H1 (cell line): ENCODE measurements at regions not wholly inside any gene's neighbourhood (a gene's known extent, or its start where the extent isn't known, plus 50 kb on each side); places are given as distances from the start of the nearest gene placed in this dataset.

Experiments
- CHD7 ChIP-seq: fragments of 300-600 bp; sonication (generic); IDR thresholded peaks from 2 replicates; pipeline ENCODE4 v1.7.1; 2012; ENCODE audit warnings: low read length, moderate library complexity, mild to moderate bottlenecking, inconsistent platforms; ENCODE audit not compliant: insufficient replicate concordance
- FOSL1 ChIP-seq: IDR thresholded peaks from 2 replicates; pipeline ENCODE4 v1.6.1; 2011; ENCODE audit warnings: mild to moderate bottlenecking, low read depth, low read length, moderate library complexity; ENCODE audit not compliant: insufficient read depth
- JUND ChIP-seq: IDR thresholded peaks from 2 replicates; pipeline ENCODE4 v1.6.1; 2011; ENCODE audit warnings: mild to moderate bottlenecking, improper control_type of control experiment, low read length
- NRF1 ChIP-seq: IDR thresholded peaks from 2 replicates; pipeline ENCODE4 v1.6.1; 2011; ENCODE audit warnings: mild to moderate bottlenecking, low read depth, low read length, improper control_type of control experiment
- POLR2A ChIP-seq, 2 experiments: IDR thresholded peaks; 1 replicate in 1 of 2; 2 replicates in 1 of 2; pipeline ENCODE4 v1.6.1; 2011; ENCODE audit warnings: low read depth in 2 of 2, low read length in 2 of 2, mild to moderate bottlenecking in 2 of 2; ENCODE audit errors: control extremely low read depth in 1 of 2
- RNF2 ChIP-seq: fragments of 200-900, 300-1000 bp; sonication (generic); IDR thresholded peaks from 2 replicates; pipeline ENCODE4 v1.7.1; 2016; ENCODE audit warnings: borderline replicate concordance, low read depth, mild to moderate bottlenecking, antibody characterized with exemption, low read length; ENCODE audit not compliant: poor library complexity, severe bottlenecking; ENCODE audit errors: missing control alignments

GRCh38 chr13:66037096-66037495, 1193.0 kb downstream of the PCDH9 start (continued):
- TF ChIP-seq CHD7 = no peak
- no peak for TF ChIP-seq JUND
- no peak for TF ChIP-seq FOSL1
- TF ChIP-seq POLR2A (IDR thresholded peaks at IDR 0.05; ENCODE audit: control extremely low read depth in 1 of 2, low read depth in 2 of 2, low read length in 2 of 2) = no peak
- no peak for TF ChIP-seq NRF1
- no peak for TF ChIP-seq RNF2
